SK-N-DZ (cell line): ENCODE measurements at regions not wholly inside any gene's neighbourhood (a gene's known extent, or its start where the extent isn't known, plus 50 kb on each side); places are given as distances from the start of the nearest gene placed in this dataset.

Experiments used
- DNase-seq: peaks from one replicate; pipeline ENCODE4 v3.0.0-alpha.2; 2015; ENCODE audit warnings: low spot score

- no peak for DNase-seq
These were observed 79.4 kb upstream of the ISX start for GRCh38 chr22:34986523-34986922.

- DNase-seq = no peak
These were observed 73.3 kb upstream of the ISX start for GRCh38 chr22:34992672-34993071.

- DNase-seq = no peak
These were observed 72.4 kb upstream of the ISX start for GRCh38 chr22:34993548-34993947.

- no peak for DNase-seq
These were observed 68.2 kb upstream of the ISX start for GRCh38 chr22:34997633-34998299.

- no peak for DNase-seq
These were observed 67.0 kb upstream of the ISX start for GRCh38 chr22:34998921-34999320.

GRCh38 chr22:35008213-35008612 is 57.7 kb upstream of the ISX start:
- no peak for DNase-seq

GRCh38 chr22:35010543-35010942 is 55.4 kb upstream of the ISX start:
- no peak for DNase-seq

- no peak for DNase-seq
These were observed 51.1 kb upstream of the ISX start for GRCh38 chr22:35014812-35015211.
